Peyer's patch (tissue), 4 donors: ENCODE measurements at regions not wholly inside any gene's neighbourhood (a gene's known extent, or its start where the extent isn't known, plus 50 kb on each side); places are given as distances from the start of the nearest gene placed in this dataset.
"Not testable (repeated sequence)": the region's sequence is repeated elsewhere in the genome, so short reads cannot be mapped to it uniquely, and the experiment has no call there.

Experiments
- DNase-seq, 3 donors: peaks; one replicate each; pipeline ENCODE4 v3.0.0-alpha.2; 2017 to 2019
- H3K27ac ChIP-seq, 4 donors: fragments of 200-600 bp; sonication (generic); one replicate each; pipeline ENCODE4 v1.5.1; 2016 to 2019
- H3K27me3 ChIP-seq, 2 donors: fragments of 200-600 bp; sonication (generic); one replicate each; pipeline ENCODE4 v1.5.1; 2019
- H3K36me3 ChIP-seq, 3 donors: fragments of 200-600 bp; sonication (generic); one replicate each; pipeline ENCODE4 v1.5.1; 2016 to 2019
- H3K4me1 ChIP-seq, 4 donors: fragments of 200-600 bp; sonication (generic); one replicate each; pipeline ENCODE4 v1.5.1; 2016 to 2019
- H3K4me3 ChIP-seq, 4 donors: fragments of 200-600 bp; sonication (generic); 1 replicate in 3 of 4; 2 replicates in 1 of 4; pipeline ENCODE4 v1.5.1; 2016 to 2019; ENCODE audit warnings: mild to moderate bottlenecking in 1 of 4
- H3K9me3 ChIP-seq, 4 donors: fragments of 200-600 bp; sonication (generic); one replicate each; pipeline ENCODE4 v1.5.1; 2016 to 2019; ENCODE audit warnings: mild to moderate bottlenecking in 1 of 4
- POLR2A ChIP-seq, 2 donors: fragments of 450-650 bp; IDR thresholded peaks; one replicate each; pipeline ENCODE4 v1.5.1; 2017; ENCODE audit warnings: antibody characterized with exemption in 2 of 2, mild to moderate bottlenecking in 2 of 2, moderate library complexity in 2 of 2
- small RNA-seq, 2 donors: library from RNA; depleted of rRNA; stranded (forward); fragments of <200 nt; gene quantifications; one replicate each; pipeline ENCODE3, GENCODE V24; 2016
- TF ChIP-seq, protein P1 (sequence below), 6 experiments: fragments of 450-650 bp in 4 of 6; fragments of 200-600 bp in 2 of 6; sonication (generic) in 1 of 6; IDR thresholded peaks; one replicate each; pipeline ENCODE4 v1.5.1; 2017 to 2019; ENCODE audit warnings: antibody characterized with exemption in 6 of 6, mild to moderate bottlenecking in 3 of 6, moderate library complexity in 1 of 6

DNA sequence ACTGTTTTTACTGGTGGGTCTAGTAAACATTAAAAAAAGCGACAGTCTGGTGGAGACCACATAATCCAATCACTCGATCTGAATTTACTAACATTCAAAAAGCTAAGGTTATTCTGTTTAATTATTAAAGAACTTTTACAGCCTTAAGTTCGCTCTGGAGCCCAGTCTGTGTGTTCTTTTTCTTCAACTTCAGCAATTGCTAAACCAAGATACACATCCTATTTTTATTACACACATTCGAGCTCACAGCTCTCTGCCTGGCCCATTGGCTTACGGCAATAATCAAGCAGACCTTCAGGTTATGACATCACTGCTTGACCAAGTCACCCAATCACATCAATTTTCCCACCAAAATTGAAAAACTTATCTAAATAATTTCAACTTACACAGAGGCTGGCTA, 57.4 kb upstream of the PRSS16 start:
- no peak for DNase-seq
- TF ChIP-seq POLR2A (IDR thresholded peaks at IDR 0.05), result no peak
- TF ChIP-seq, protein P1, sequence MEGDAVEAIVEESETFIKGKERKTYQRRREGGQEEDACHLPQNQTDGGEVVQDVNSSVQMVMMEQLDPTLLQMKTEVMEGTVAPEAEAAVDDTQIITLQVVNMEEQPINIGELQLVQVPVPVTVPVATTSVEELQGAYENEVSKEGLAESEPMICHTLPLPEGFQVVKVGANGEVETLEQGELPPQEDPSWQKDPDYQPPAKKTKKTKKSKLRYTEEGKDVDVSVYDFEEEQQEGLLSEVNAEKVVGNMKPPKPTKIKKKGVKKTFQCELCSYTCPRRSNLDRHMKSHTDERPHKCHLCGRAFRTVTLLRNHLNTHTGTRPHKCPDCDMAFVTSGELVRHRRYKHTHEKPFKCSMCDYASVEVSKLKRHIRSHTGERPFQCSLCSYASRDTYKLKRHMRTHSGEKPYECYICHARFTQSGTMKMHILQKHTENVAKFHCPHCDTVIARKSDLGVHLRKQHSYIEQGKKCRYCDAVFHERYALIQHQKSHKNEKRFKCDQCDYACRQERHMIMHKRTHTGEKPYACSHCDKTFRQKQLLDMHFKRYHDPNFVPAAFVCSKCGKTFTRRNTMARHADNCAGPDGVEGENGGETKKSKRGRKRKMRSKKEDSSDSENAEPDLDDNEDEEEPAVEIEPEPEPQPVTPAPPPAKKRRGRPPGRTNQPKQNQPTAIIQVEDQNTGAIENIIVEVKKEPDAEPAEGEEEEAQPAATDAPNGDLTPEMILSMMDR (IDR thresholded peaks at IDR 0.05), result no peak
- H3K4me3 ChIP-seq, result no peak overlapping the region

DNA sequence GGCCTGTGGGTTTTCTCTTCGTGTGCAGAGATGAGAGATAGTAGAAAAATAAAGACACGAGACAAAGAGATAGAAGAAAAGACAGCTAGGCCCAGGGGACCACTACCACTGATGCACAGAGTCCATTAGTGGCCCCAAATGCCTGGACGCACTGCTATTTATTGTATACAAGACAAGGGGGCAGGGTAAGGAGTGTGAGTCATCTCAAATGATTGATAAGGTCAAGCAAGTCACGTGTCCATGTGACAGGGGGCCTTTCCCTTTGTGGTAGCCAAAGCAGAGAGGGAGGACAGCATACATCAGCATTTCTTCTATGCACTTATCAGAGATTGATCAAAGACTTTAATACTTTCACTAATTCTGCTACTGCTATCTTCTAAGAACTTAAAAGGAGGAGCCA, 53.0 kb upstream of the PRSS16 start:
- not testable (repeated sequence) for H3K4me3 ChIP-seq, DNase-seq, H3K27ac ChIP-seq, H3K36me3 ChIP-seq, H3K27me3 ChIP-seq, H3K4me1 ChIP-seq, H3K9me3 ChIP-seq

More for the DNA sequence above, 57.4 kb upstream of the PRSS16 start:
- no peaks in the 10 kb centered on the region for H3K36me3 ChIP-seq
- H3K9me3 ChIP-seq, result no peaks in the 10 kb centered on the region
- peaks cover 0 to 5% (median 0%) of the 10 kb centered on the region in 4 donors for H3K4me1 ChIP-seq
- H3K27ac ChIP-seq, result no peak overlapping the region
- no peaks in the 10 kb centered on the region for H3K27me3 ChIP-seq

DNA sequence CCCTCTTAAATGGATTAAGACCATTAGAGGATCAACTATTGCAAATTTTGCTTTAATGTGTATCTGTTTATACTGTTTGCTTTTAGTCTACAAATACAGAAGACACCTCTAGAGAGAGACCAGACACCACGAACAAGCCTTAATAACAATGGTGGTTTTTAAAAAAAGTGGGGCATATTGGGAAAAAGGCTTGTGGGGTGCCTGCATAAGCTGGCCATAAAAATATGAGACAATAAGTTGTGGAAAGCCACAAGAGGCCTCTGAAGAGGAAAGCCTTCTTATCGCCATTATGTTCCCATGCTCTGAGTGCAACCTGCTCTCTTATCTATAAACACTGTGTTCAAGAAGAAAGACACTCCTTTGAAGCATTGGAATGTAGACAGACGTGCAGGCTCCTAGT, 52.0 kb upstream of the PRSS16 start:
- not testable (repeated sequence) for H3K27me3 ChIP-seq, H3K36me3 ChIP-seq, DNase-seq, H3K4me1 ChIP-seq, H3K27ac ChIP-seq, H3K4me3 ChIP-seq, H3K9me3 ChIP-seq

Small RNA genes in the stretch of these regions (small RNA-seq; reads per million reads assigned to genes)
- gene MIR3143 (0 reads per million in 2 donors), gene RNU2-62P (0 to 0.06 reads per million in 2 donors)
